Stromal cell of bone marrow (primary cell): ENCODE measurements at regions not wholly inside any gene's neighbourhood (a gene's known extent, or its start where the extent isn't known, plus 50 kb on each side); places are given as distances from the start of the nearest gene placed in this dataset.
"Not testable (repeated sequence)": the region's sequence is repeated elsewhere in the genome, so short reads cannot be mapped to it uniquely, and the experiment has no call there.

Experiments
- DNase-seq: peaks from one replicate; pipeline ENCODE4 v3.0.0-alpha.2; 2012; ENCODE audit warnings: low read depth

DNA sequence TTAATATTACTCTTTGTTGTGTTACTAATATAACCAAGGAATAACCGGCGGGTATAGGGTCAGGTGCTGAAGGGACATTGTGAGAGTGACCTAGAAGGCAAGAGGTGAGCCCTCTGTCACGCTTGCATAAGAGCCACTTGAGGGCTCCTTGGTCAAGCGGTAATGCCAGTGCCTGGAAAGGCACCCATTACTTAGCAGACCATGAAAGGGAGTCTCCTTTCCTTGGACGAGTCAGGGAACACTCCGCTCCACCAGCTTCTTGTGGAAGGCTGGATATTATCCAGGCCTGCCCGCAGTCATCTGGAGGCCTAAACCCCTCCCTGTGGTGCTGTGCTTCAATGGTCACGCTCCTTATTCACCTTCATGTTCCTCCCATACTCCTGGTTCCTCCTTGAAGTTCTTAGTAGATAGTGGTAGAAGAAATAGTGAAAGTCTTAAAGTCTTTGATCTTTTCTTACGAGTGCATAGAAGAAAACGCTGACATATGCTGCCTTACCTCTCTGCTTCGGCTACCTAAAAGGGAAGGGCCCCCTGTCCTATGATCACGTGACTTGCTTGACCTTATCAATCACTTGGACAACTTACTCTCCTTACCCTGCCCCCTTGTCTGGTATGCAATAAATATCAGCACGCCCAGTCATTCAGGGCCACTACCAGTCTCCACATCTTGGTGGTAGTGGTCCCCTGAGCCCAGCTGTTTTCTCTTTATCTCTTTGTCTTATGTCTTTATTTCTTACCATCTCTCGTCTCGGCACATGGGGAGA, 59.6 kb upstream of the DMRTB1 start:
- DNase-seq, result not testable (repeated sequence)

DNA sequence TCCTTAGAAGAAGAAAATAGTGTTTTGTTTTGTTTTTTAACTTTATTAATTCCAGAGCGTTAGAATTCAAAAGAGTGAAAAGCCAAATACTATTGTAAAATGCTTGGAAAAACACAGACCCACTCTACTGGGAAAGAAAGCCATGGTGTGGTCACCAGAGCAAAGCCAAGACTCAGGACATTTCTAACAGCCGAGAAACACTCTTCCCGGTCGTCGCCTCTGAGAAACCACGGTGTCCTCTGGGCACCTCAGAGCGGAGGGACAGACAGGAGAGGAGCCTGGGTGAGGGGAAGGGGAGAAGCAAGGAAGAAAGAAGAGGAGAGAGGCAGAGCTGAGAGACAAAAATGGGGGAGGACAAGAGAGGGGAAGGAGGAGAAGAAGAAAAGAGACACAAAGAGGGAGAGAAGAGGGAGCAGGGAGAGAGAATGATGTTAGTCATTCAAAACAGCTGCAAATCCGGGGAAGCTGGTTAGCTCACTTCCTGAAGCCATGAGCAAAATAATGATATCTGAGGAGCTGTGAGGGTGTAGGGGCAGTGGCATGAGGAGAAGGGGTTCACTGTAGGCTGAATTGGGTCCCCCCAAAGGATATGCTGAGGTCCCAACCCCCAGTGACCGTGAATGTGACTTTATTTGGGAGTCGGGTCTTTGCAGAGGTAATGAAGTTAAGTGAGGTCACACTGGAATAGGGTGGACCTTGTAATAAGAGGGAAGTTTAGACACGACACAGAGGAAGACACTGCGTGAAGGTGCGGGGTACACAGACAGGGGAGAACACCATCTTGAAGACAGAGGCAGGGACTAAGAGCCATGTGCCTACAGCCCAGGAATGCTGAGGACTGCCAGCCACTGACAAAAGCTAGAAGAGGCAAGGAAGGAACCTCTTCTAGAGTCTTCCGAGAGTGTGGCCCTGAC, 58.2 kb upstream of the DMRTB1 start:
- no peak for DNase-seq

DNA sequence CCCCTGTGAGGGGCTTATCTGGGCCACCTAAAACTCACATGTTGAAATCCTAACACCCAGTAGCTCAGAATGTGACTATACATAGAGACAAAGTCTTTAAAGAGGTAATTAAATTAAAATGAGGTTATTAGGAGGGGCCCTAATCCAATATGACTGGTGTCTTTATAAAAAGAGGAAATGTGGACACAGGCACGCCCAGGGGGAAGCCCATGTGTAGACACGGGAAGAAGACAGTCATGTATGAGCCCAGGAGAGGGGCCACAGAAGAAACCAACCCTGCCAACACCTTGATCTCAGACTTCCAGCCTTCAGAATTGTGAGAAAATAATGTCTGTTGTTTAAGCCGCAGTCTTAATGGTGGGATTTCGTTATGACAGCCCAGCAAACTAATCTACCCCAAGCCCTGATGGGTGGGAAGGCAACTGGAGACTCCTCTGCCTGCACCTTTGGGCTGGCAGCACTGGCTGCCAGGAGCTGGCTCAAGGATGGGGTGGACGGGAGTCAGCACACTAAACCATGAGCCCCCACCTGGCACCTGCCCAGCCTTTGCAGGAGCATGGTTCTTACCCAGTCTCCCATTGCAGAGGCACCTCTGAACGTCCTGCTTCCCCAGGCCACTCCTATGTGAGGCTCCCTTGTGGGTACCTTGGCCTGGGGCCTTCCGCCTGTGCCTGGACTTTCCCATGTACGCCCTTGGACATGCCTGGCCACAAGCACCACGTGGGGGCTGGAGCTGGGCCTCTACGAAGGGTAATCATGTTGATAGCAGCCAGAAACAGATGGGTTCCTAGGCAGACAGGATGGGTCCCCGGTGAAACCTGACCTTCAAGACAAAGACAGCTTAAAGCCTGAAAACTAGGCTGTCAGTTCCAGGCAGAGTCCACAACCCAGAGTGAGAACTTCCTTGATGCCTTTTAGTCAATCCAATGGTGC, 57.1 kb upstream of the DMRTB1 start:
- DNase-seq, result no peak

DNA sequence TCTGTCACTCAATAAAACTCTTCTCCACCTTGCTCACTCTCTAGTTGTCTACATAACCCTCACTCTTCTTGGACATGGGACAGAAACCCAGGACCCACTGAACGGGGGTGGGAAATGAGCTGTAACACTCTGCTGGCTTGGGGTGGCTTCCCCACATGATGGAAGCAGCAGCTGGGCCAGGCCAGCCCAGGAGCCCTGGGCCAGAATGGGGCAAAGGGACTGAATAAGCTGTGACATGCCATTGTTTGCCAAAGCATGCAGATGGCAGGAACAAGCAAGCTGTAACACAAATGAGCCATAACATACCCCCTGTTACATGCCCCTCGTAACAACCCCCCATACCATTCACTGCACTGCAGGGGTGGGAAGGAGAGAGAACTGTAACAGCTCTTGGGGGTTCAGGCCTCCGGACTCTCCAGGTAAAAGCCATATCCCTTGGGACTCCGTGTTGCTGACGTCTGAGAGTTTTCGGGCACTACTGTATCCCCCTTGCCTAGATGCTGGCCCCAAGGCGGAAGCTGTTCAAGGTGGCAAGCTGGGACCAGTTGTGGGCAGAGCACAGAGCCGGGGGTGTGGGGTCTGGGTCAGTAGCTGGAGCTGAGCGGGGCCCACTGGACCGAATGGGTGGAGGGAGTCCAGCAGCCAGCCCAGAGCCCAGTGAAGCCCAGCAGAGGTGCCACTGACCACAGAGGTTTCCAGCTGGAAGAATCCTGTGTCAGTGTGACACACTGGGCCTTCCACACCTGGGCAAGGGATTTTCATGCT, 56.1 kb upstream of the DMRTB1 start:
- no peak for DNase-seq

DNA sequence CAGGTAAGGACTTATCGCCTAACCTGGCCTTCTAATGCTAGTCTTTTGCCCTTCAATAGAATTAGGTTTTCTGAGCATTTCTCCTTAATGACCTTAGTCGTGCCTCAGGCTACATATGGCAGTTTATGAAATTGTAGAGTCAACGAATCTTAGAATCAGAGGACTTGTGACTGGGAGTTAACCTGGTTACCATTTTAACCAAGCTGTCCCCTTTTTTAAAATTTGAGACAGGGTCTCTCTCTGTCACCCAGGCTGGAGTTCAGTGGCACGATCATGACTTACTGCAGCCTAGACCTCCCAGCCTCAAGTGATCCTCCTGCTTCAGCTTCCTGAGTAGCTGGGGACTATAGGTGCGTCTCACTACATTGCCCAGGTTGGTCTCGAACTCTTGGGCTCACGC, 53.5 kb upstream of the DMRTB1 start:
- no peak for DNase-seq

DNA sequence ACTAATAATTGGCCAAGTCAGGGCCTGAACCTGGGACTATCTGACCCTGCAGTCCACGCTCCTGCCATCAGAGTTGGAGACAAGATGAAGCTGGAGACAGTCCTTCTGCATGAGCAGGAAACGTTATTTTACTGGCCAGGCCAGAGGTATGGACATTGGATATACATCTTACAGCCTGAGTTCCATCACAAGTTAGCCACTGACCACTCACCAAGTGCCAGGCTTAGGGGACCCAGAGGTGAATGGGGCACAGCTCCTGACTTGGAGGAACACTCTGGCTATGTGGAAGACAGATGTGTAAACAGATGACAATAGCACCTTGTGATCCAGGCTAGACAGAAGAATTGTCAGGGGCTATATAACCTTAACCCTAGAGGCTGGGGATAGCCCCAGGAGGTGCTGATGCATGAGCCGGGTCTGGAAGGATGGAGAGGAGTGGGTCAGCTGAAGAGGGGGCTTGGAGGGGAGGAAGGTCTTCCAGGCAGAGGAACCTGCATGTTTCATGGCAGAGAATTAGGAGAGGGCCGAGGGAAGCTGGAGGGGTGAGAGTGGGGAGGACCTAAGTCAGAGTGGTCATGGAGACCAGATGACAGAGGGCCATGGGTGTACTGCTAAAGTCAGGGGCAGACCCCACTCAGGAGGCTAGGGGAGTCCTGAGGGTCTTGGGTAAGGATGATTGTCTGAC, 52.5 kb upstream of the DMRTB1 start:
- no peak for DNase-seq

DNA sequence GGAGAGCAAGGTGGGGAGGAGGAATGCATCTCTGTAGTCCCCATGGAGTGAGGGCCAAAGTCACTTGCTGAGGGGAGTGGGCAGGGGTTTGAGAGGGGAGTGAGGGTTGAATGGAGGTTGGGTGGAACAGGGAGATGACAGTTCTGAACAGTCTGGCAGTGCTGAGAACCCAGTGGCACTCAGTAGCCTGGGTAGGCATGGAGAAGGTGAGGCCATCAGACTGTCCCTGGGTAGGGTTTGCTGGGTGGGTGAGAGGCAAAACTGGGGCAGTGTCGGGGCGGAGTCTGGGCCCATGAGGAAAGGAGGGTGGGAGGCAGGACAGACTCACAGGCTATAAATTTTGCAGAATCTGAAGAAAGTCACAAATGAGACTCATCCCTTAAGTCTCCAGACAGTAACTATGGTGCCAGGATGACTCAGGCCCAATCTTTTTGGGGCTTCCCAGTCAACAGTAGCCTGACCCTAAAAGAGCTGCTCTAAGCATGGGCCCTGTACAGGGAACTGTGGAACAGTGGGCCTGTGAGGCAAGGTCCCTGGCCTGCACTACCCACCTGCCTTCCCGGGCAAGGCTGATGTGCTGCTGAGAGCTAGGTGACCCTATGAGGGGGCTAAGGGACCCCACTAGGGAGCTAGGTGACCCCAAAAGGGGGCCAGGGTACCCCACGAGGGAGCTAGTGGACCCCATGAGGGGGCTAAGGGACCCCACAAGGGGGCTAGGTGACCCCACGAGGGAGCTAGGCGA, 51.0 kb upstream of the DMRTB1 start:
- no peak for DNase-seq

DNA sequence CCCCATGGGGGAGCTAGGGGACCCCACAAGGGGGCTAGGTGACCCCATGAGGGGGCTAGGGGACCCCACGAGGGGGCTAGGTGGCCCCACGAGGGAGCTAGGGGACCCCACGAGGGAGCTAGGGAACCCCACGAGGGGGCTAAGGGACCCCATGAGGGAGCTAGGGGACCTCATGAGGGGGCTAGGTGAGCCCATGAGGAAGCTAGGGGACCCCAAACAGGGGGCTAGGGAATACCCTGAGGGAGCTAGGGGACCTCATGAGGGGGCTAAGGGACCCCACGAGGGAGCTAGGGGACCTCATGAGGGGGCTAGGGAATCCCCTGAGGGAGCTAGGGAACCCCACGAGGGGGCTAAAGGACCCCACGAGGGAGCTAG, 50.5 kb upstream of the DMRTB1 start:
- no peak for DNase-seq

DNA sequence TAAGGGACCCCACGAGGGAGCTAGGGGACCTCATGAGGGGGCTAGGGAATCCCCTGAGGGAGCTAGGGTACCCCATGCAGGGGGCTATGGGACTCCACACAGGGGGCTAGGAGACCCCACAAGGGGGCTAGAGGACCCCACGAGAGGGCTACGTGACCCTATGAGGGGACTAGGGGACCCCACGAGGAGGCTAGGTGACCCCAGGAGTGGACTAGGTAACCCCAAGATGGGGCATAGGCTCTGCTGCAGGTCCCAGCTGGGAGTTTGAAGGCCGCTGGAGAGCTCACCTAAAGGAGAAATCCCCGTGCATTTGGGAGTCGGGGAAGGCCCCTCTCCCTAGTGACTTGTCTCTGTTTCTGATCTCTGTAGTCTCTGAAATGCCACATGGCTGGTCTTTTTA, 50.0 kb upstream of the DMRTB1 start:
- no peak for DNase-seq
